Gastrocnemius medialis (tissue), 4 donors: ENCODE measurements at regions not wholly inside any gene's neighbourhood (a gene's known extent, or its start where the extent isn't known, plus 50 kb on each side); places are given as distances from the start of the nearest gene placed in this dataset.

ENCODE experiments used
- CTCF ChIP-seq, 5 experiments: fragments of 450-650 bp in 3 of 5; fragments of 200-600 bp in 2 of 5; sonication (generic) in 2 of 5; IDR thresholded peaks in 4 of 5; conservative IDR thresholded peaks in 1 of 5; 1 replicate in 4 of 5; 2 replicates in 1 of 5; pipeline ENCODE4 v1.5.1; 2016 to 2019; ENCODE audit warnings: antibody characterized with exemption in 5 of 5, mild to moderate bottlenecking in 3 of 5, moderate library complexity in 3 of 5
- POLR2A ChIP-seq, 2 donors: fragments of 450-650 bp; IDR thresholded peaks; one replicate each; pipeline ENCODE4 v1.6.1; 2017; ENCODE audit warnings: antibody characterized with exemption in 2 of 2, mild to moderate bottlenecking in 2 of 2, moderate library complexity in 2 of 2

GRCh38 chr9:32708480-32709150, 73.1 kb upstream of the TAF1L start:
- TF ChIP-seq CTCF (IDR thresholded peaks at IDR 0.05 in 4 of 5, conservative IDR thresholded peaks at IDR 0.05 in 1 of 5): no peak
- no peak for TF ChIP-seq POLR2A (IDR thresholded peaks at IDR 0.05)
